SK-N-SH treated with all-trans-retinoic acid at 6 μM for 48 hours (cell line): ENCODE measurements at regions not wholly inside any gene's neighbourhood (a gene's known extent, or its start where the extent isn't known, plus 50 kb on each side); places are given as distances from the start of the nearest gene placed in this dataset.
A peak's percentile ranks its signal among the peaks of the same experiment; 100 is the strongest.

Experiments used
- ATAC-seq: fragments of 200-7000 bp; cut with Tn5 transposase; 3 replicates; pipeline ENCODE4 v1.9.1; 2020; ENCODE audit warnings: mild to moderate bottlenecking, moderate library complexity
- ARNTL ChIP-seq: fragments of 450-650 bp; formaldehyde crosslinking; IDR thresholded peaks from 2 replicates; pipeline ENCODE4 v1.5.0; 2020; ENCODE audit warnings: low read depth, mild to moderate bottlenecking, moderate library complexity, borderline replicate concordance
- CREB5 ChIP-seq: fragments of 250-450 bp; sonication (Bioruptor Pico); IDR thresholded peaks from 2 replicates; pipeline ENCODE4 v1.5.1; 2020; ENCODE audit warnings: low read depth, mild to moderate bottlenecking, moderate library complexity
- CSDC2 ChIP-seq: fragments of 250-450 bp; sonication (Bioruptor Pico); IDR thresholded peaks from 2 replicates; pipeline ENCODE4 v1.5.0; 2020; ENCODE audit warnings: mild to moderate bottlenecking, moderate library complexity
- ESRRG ChIP-seq: fragments of 250-450 bp; sonication (Bioruptor Pico); IDR thresholded peaks from 2 replicates; pipeline ENCODE4 v1.6.1; 2021; ENCODE audit warnings: mild to moderate bottlenecking
- GLIS3 ChIP-seq: fragments of 250-450 bp; sonication (Bioruptor Pico); IDR thresholded peaks from 2 replicates; pipeline ENCODE4 v1.5.0; 2020; ENCODE audit warnings: mild to moderate bottlenecking, moderate library complexity
- ISL1 ChIP-seq: fragments of 250-450 bp; sonication (Bioruptor Pico); IDR thresholded peaks from 2 replicates; pipeline ENCODE4 v2.1.2; 2022; ENCODE audit warnings: mild to moderate bottlenecking, moderate library complexity
- OSR1 ChIP-seq: fragments of 250-450 bp; sonication (Bioruptor Pico); IDR thresholded peaks from 2 replicates; pipeline ENCODE4 v1.8.0; 2022; ENCODE audit warnings: moderate library complexity, mild to moderate bottlenecking, inconsistent platforms
- PATZ1 ChIP-seq: fragments of 250-450 bp; sonication (Bioruptor Pico); IDR thresholded peaks from 2 replicates; pipeline ENCODE4 v1.8.0; 2020; ENCODE audit warnings: mild to moderate bottlenecking, moderate library complexity, borderline replicate concordance
- POU6F1 ChIP-seq: fragments of 250-450 bp; sonication (Bioruptor Pico); IDR thresholded peaks from 2 replicates; pipeline ENCODE4 v1.8.0; 2021; ENCODE audit warnings: low read depth, mild to moderate bottlenecking, moderate library complexity, borderline replicate concordance
- PPARA ChIP-seq: fragments of 250-450 bp; sonication (Bioruptor Pico); IDR thresholded peaks from 2 replicates; pipeline ENCODE4 v1.5.0; 2020; ENCODE audit warnings: mild to moderate bottlenecking, borderline replicate concordance
- RARB ChIP-seq: fragments of 250-450 bp; sonication (Bioruptor Pico); IDR thresholded peaks from 2 replicates; pipeline ENCODE4 v1.8.0; 2021; ENCODE audit warnings: mild to moderate bottlenecking, moderate library complexity
- SNAI2 ChIP-seq: fragments of 250-450 bp; sonication (Bioruptor Pico); IDR thresholded peaks from 2 replicates; pipeline ENCODE4 v1.5.0; 2020; ENCODE audit warnings: mild to moderate bottlenecking, moderate library complexity
- TCF4 ChIP-seq: fragments of 250-450 bp; sonication (Bioruptor Pico); IDR thresholded peaks from 2 replicates; pipeline ENCODE4 v1.8.0; 2021; ENCODE audit warnings: mild to moderate bottlenecking, moderate library complexity, borderline replicate concordance
- TOX ChIP-seq: fragments of 250-450 bp; sonication (Bioruptor Pico); IDR thresholded peaks from 2 replicates; pipeline ENCODE4 v1.8.0; 2021; ENCODE audit warnings: mild to moderate bottlenecking, moderate library complexity, borderline replicate concordance
- TSHZ2 ChIP-seq: fragments of 250-450 bp; sonication (Bioruptor Pico); IDR thresholded peaks from 2 replicates; pipeline ENCODE4 v1.5.0; 2020; ENCODE audit warnings: mild to moderate bottlenecking, moderate library complexity
- ZC3H10 ChIP-seq: fragments of 250-450 bp; sonication (Bioruptor Pico); IDR thresholded peaks from 2 replicates; pipeline ENCODE4 v1.5.1; 2021; ENCODE audit warnings: mild to moderate bottlenecking, moderate library complexity
- ZFP3 ChIP-seq: fragments of 250-450 bp; sonication (Bioruptor Pico); IDR thresholded peaks from 2 replicates; pipeline ENCODE4 v1.5.0; 2020; ENCODE audit warnings: mild to moderate bottlenecking, moderate library complexity
- ZFP30 ChIP-seq: fragments of 450-650 bp; formaldehyde crosslinking; IDR thresholded peaks from 2 replicates; pipeline ENCODE4 v1.5.0; 2022; ENCODE audit warnings: mild to moderate bottlenecking, moderate library complexity
- ZNF565 ChIP-seq: fragments of 450-650 bp; formaldehyde crosslinking; conservative IDR thresholded peaks from 2 replicates; pipeline ENCODE4 v1.5.0; 2020; ENCODE audit warnings: low read depth, mild to moderate bottlenecking, moderate library complexity
- ZNF70 ChIP-seq: fragments of 450-650 bp; formaldehyde crosslinking; IDR thresholded peaks from 2 replicates; pipeline ENCODE4 v1.5.0; 2020; ENCODE audit warnings: mild to moderate bottlenecking, moderate library complexity
- ZNF8 ChIP-seq: fragments of 450-650 bp; formaldehyde crosslinking; IDR thresholded peaks from 2 replicates; pipeline ENCODE4 v1.5.0; 2020; ENCODE audit warnings: mild to moderate bottlenecking, moderate library complexity
- TF ChIP-seq, protein P1 (sequence below): fragments of 250-450 bp; sonication (Bioruptor Pico); IDR thresholded peaks from 2 replicates; pipeline ENCODE4 v1.5.1; 2021; ENCODE audit warnings: mild to moderate bottlenecking, moderate library complexity

DNA sequence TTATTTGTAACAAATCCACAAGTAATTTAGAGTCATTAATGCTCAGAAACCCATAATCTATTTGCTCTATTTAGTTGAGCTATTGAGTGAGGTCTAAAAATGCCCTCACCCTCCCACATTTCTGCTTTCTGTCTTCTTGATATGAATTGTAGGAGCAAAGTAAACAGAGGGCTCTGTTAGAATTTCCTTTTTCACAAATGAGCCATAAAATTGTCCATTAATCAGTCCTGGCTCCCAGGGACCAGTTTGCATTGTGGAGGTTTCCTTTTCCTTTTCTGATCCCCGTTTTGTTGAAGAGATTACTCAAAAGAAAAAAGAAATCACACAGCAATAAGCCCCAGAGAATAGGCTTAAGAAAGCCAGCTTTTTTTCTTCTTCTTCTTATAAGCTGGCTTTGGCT lies 476.7 kb downstream of the EPHA4 start:
- TF ChIP-seq ARNTL (no peak), RARB (CRISPR knock-in tag) (no peak), OSR1 (CRISPR knock-in tag) (no peak)
- TF ChIP-seq, protein P1, sequence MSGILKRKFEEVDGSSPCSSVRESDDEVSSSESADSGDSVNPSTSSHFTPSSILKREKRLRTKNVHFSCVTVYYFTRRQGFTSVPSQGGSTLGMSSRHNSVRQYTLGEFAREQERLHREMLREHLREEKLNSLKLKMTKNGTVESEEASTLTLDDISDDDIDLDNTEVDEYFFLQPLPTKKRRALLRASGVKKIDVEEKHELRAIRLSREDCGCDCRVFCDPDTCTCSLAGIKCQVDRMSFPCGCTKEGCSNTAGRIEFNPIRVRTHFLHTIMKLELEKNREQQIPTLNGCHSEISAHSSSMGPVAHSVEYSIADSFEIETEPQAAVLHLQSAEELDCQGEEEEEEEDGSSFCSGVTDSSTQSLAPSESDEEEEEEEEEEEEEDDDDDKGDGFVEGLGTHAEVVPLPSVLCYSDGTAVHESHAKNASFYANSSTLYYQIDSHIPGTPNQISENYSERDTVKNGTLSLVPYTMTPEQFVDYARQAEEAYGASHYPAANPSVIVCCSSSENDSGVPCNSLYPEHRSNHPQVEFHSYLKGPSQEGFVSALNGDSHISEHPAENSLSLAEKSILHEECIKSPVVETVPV (CRISPR knock-in tag) = no peak
- ATAC-seq = no peak

DNA sequence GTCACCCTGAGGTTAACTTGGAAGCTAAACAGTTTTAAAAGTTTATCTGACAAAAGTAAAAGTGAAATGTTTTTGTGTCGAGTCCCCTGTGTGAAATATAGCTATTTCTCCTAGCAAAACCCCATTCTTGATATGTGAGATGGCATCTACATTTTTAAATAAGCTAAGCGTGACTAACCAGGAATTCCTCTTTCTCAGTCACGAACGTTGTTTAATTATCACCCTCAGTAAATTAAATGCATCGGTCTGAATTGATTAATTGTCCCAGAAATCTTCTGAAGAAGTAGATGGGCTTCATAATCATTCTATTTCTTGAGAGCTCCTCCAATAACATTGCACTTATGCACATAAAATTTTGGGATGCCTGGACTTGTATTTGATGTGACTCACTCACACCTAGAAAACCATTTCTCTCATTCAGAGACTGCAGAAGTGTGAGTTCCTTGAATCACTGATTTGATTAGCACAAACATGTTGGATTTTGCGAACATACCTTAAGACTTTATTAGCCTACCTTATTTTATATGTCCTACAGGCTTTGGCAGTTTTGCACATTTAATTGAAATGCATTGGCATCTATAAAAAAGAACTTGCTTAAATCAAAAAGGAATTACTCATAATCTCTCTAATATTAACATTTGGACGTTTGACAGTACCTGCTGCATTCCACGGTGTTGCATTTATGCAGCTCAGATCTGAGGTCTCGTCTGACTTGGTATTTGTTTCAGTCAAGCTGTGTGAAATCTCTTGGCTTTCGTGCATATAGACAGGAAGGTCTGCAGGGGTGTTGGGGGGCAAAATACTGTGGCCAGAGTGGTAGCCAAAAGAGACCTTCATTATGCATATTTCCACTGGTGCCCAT lies 475.2 kb downstream of the EPHA4 start:
- peak; percentile 52; the same call in 2 of the 3 replicates for ATAC-seq
- TF ChIP-seq ZFP3 (CRISPR knock-in tag) = no peak
- TF ChIP-seq ARNTL = no peak
- no peak for TF ChIP-seq ZC3H10 (CRISPR knock-in tag)
- TF ChIP-seq ZFP30 = no peak
- no peak for TF ChIP-seq RARB (CRISPR knock-in tag)
- no peak for TF ChIP-seq CREB5
- no peak for TF ChIP-seq TOX (CRISPR knock-in tag)
- TF ChIP-seq GLIS3 (CRISPR knock-in tag) = no peak

DNA sequence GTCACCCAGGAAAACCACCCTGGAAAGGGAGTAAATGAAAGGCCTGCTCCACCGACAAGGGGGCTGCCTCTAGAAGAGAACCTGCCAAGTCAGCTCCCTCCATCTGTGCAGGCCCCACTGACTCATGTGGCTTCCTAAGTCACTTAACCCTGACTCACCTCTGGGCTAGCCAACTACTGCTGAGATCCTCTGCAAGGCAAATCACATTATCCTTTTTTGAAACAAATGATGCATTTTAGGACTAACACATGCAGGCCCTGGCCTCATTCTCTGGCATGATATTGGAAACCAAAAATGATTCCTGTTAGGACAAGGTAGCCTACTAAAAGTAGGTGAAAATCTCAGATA lies 474.6 kb downstream of the EPHA4 start:
- peak; percentile 93 for ATAC-seq
- TF ChIP-seq OSR1 (CRISPR knock-in tag) = no peak
- TF ChIP-seq ZNF70 (CRISPR knock-in tag) = no peak
- TF ChIP-seq ARNTL = no peak
- TF ChIP-seq ZNF565 (CRISPR knock-in tag) = no peak
- no peak for TF ChIP-seq ISL1 (CRISPR knock-in tag)
- no peak for TF ChIP-seq ZFP3 (CRISPR knock-in tag)
- no peak for TF ChIP-seq ESRRG (CRISPR knock-in tag)
- TF ChIP-seq POU6F1 = no peak
- TF ChIP-seq PPARA (CRISPR knock-in tag) = no peak
- no peak for TF ChIP-seq TSHZ2
- TF ChIP-seq, protein P1 (CRISPR knock-in tag) = no peak
- no peak for TF ChIP-seq TCF4 (CRISPR knock-in tag)
- TF ChIP-seq PATZ1 (CRISPR knock-in tag) = no peak
- no peak for TF ChIP-seq ZC3H10 (CRISPR knock-in tag)
- TF ChIP-seq CSDC2 = no peak
- TF ChIP-seq ZNF8 (CRISPR knock-in tag) = no peak
- TF ChIP-seq TOX (CRISPR knock-in tag) = no peak
- no peak for TF ChIP-seq SNAI2
- TF ChIP-seq, all 23 proteins: peak for 0
